HG03066 (cell line): ENCODE measurements at regions not wholly inside any gene's neighbourhood (a gene's known extent, or its start where the extent isn't known, plus 50 kb on each side); places are given as distances from the start of the nearest gene placed in this dataset.
"Not testable (repeated sequence)": the region's sequence is repeated elsewhere in the genome, so short reads cannot be mapped to it uniquely, and the experiment has no call there.

Experiments
- ATAC-seq: cut with Tn5 transposase; IDR thresholded peaks from one replicate; pipeline ENCODE4 v1.9.1; 2021; ENCODE audit warnings: low read depth; ENCODE audit not compliant: unreplicated experiment

DNA sequence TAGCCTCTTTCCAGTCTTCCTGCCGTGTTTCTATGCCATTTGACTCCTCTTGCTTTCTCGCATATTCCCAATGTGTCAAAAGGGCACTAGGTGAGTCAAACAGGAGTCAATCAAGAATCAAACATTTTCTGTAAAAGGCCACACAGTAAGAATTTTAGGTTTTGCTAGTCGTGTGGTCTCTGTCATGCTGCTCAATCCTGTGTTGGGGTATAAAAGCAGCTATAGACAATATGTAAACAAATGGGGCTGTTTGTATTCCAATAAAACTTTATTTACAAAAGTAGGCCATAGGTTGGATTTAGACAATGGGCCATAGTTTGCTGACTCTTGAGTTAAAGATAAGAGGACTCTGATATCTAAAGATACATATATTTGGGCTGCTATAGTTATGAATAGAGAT lies 235.4 kb upstream of the BTBD3 start:
- no peak for ATAC-seq

DNA sequence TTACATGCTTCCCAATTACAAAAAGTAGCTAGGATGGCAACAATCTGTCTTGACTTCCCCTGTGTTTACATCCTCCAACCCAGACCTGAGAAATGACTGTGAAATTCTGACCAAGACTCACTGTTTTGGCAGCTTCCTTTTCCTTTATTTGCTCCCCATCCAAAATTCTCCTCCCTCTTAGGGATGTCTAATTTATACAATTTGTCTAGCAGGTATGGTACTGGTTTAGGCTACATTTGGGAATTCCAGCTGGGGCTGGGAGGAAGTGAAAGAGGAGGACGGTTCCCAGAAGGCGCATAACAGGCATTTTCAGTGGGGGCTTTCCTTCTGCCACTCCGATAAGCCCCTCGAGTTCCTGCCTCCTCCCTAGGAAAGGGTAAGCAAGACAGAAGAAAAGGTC lies 231.5 kb upstream of the BTBD3 start:
- no peak for ATAC-seq

- no peak for ATAC-seq
Observed at GRCh38 chr20:11686820-11687543, 230.7 kb upstream of the BTBD3 start.

DNA sequence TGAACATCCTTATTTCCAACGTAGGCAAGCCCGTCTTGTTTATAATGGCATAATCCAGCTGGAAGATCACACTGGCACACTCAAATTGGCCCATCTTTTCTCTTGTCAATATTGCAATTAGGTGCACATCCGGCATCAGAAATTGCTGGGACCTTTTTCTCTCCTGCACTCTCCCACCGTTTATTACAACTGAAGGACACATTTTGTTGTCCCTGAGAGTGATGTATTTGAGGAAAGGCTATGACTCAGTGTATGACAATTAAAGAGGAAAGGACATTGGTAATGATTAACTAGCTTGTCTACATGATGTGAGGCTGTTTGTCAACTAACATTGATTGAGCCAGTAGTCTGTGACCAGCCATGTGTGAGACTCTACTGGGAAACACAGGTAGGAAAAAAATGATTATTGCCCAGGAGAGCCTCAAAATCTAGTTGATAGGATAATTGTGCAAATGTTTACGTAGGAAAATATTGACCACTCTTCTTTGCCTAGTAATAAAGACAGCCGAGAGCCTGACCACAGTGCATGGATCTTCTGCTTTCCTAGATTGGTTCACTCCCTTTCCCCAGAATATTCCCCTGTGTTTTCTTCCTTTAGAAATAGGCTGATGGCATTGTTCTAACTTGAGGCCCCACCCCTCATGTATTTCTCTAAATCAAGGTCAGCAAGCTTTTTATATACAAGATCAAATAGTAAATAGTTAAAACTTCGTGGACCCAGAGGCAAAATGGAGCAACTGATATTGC lies 230.0 kb upstream of the BTBD3 start:
- ATAC-seq = no peak

DNA sequence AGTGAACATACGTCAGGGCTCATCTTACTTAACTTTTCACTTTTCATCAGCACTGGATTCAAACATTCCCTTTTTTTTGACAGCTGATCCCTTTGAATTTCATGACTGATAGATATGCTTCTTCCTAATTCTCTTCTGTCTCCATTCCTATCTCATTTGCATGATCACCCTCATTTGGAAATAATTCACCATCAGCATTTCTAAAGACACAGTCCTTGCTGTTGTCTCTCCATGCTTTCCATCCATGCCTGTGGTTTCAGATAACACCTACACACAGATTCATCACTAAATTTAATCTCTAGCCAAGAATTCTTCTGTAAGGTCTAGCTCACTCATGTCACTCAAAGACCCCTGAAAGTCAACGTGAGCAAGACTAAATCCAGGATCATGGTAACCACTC lies 228.4 kb upstream of the BTBD3 start:
- no peak for ATAC-seq

DNA sequence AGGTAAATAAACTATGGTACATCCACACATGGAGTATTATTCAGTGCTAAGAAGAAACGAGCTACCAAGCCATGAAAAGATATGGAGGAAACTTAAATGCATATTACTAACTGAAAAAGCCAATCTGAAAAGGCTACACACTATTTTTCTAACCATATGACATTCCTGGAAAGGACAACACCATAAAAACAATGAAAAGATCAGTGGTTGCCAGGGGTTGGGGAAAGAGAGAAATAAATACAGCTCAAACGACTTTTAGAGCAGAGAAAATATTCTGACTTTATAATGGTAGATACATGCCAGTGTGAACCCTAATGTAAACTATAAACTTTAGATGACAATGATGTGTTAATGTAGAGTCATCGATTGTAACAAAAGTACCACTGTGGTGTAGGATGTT lies 225.9 kb upstream of the BTBD3 start:
- ATAC-seq = no peak

DNA sequence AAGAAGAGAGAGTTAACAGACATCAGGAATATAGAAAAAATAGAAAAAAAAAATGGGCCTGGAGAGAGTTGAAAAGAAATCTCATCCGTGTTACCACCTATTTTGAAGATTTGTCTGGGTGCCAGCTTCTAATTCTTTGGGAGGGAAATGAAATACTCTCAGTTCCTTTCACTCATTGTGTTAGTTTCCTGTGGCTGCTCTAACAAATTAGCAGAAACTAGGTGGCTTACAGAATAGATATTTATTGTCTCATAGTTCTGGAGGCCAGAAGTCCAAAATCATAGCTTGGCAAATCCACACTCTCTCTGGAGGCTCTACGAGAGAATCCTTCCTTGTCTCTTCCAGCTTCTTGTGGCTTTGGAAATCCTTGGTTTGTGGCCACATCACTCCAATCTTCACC lies 225.1 kb upstream of the BTBD3 start:
- no peak for ATAC-seq

- ATAC-seq = no peak
Observed at GRCh38 chr20:11694467-11694866, 223.2 kb upstream of the BTBD3 start.

- ATAC-seq = no peak
Observed at GRCh38 chr20:11697055-11697454, 220.6 kb upstream of the BTBD3 start.

DNA sequence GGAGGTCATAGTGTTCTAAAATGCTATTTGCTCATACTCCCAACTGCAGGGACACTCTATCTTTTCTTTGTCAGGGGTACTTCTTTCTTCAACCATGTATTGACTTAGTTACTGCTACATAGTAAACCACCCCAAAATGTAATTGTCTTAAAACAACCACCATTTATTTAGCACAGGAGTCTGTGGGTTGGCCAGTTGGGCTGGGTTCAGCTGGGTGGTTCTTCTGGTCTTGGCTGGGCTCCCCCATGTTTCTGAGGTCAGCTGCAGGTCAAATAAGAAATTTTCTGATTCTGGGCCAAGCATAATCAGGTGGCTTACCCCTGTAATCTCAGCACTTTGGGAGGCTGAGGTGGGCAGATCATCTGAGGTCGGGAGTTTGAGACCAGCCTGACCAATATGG lies 220.0 kb upstream of the BTBD3 start:
- no peak for ATAC-seq

GRCh38 chr20:11698124-11698523 lies 219.6 kb upstream of the BTBD3 start:
- ATAC-seq = no peak

DNA sequence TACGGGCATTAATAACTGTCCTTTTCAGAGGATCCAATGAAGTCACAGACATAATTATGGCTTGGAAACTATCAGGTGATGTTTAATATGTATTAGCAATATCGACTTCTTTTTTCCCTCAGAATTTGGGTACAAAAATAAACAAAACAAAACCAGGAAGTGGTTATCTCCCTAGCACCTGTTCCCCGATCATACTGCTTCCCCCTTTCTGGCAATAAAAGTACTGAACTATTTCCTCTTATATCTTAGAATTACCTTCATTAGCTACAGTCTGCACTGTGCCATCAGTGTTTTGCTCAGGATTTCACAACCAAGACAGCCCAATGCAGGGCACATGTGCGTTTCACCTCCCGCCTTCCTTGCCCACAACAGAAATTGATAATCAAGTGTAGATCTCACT lies 216.9 kb upstream of the BTBD3 start:
- no peak for ATAC-seq

GRCh38 chr20:11702721-11703518 lies 214.8 kb upstream of the BTBD3 start:
- ATAC-seq = no peak

DNA sequence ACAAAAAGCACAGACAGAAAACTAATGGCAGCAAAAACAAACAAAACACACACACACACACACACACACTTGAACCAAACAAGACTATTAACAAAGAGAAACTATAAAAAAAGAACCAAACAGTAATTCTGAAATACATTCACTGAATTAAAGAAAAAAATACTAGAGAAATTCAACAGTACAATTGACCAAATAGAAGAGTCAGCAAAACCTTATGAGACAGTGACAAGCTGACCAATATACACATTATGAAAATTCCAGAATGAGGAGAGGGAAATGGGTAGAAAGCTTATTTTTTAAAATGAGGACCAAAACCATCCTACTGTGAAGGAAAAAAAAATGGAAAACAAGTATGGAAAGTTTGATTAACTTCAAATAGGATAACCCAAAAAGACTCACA lies 212.2 kb upstream of the BTBD3 start:
- ATAC-seq = no peak

DNA sequence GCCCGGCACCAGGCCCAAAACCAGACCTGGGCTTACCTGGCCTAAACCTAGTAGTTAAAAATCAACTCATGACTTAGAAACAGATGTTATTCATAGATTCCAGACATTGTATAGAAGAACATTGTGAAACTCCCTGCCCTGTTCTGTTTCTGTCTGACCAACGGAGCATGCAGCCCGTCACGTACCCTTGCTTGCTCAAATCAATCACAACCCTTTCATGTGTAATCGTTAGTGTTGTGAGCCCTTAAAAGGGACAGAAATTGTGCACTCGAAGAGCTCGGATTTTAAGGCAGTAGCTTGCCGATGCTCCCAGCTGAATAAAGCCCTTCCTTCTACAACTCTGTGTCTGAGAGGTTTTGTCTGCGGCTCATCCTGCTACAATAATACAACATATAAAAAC lies 209.5 kb upstream of the BTBD3 start:
- ATAC-seq = not testable (repeated sequence)

- ATAC-seq = no peak
Observed at GRCh38 chr20:11711214-11711613, 206.5 kb upstream of the BTBD3 start.

- ATAC-seq = no peak
Observed at GRCh38 chr20:11712639-11713160, 205.0 kb upstream of the BTBD3 start.

- no peak for ATAC-seq
Observed at GRCh38 chr20:11714886-11715285, 202.8 kb upstream of the BTBD3 start.

- no peak for ATAC-seq
Observed at GRCh38 chr20:11716239-11716944, 201.3 kb upstream of the BTBD3 start.

- ATAC-seq = no peak
Observed at GRCh38 chr20:11716945-11717248, 200.8 kb upstream of the BTBD3 start.

- ATAC-seq = no peak
Observed at GRCh38 chr20:11717562-11717961, 200.1 kb upstream of the BTBD3 start.
